ENCODE measurements at regions not wholly inside any gene's neighbourhood (a gene's known extent, or its start where the extent isn't known, plus 50 kb on each side); places are given as distances from the start of the nearest gene placed in this dataset.

DNA sequence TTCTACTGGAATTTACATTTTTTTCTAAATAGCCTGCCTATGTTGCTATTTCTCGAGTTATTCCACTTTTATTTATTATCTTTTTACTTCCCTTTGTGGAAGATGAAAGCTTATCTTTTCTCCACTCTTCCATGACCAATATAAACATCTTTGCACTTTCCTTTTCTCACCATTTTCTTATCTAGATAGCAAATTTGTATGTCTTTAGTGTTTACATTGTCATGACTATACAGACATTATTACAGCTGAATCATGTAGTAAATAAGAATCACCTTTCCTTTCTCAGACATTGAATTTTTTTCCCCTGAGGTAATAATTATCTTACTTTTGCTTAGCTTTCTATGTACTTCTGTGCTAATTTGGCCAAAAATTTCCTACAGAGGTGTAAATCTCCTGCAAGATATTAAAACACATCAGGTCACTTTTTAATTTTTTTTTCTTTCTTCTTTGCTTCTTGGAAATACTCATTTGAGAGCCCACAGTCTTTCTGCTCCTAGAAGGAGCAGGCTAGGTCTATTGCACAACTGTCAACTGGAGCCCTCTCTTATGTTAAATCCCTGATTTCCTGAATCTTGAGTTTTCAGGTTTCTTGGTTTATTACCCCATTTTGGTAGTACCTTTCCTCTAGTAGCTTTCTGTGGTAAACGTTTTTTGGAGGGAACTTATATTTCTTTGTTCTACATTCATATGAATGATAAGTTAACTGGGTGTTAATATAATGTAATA, 109.0 kb upstream of the ATP2B1 start:
- TF ChIP-seq, protein P1, sequence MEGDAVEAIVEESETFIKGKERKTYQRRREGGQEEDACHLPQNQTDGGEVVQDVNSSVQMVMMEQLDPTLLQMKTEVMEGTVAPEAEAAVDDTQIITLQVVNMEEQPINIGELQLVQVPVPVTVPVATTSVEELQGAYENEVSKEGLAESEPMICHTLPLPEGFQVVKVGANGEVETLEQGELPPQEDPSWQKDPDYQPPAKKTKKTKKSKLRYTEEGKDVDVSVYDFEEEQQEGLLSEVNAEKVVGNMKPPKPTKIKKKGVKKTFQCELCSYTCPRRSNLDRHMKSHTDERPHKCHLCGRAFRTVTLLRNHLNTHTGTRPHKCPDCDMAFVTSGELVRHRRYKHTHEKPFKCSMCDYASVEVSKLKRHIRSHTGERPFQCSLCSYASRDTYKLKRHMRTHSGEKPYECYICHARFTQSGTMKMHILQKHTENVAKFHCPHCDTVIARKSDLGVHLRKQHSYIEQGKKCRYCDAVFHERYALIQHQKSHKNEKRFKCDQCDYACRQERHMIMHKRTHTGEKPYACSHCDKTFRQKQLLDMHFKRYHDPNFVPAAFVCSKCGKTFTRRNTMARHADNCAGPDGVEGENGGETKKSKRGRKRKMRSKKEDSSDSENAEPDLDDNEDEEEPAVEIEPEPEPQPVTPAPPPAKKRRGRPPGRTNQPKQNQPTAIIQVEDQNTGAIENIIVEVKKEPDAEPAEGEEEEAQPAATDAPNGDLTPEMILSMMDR (IDR thresholded peaks at IDR 0.05; ENCODE audit: insufficient read depth, low read length, poor library complexity, severe bottlenecking): no peak
- TF ChIP-seq EZH2phosphoT487 (conservative IDR thresholded peaks at IDR 0.05; ENCODE audit: low read length): no peak
